Ovary (tissue), 7 donors: ENCODE measurements at regions not wholly inside any gene's neighbourhood (a gene's known extent, or its start where the extent isn't known, plus 50 kb on each side); places are given as distances from the start of the nearest gene placed in this dataset.

ENCODE experiments used
- DNase-seq, 5 donors: peaks; one replicate each; pipeline ENCODE4 v3.0.0-alpha.2; 2019 to 2020
- H3K27ac ChIP-seq, 2 donors: fragments of 200-600 bp; one replicate each; pipeline versions ENCODE4 v1.5.1 to v1.8.0; 2019 to 2022
- H3K27me3 ChIP-seq: fragments of 200-600 bp; one replicate; pipeline ENCODE4 v1.8.0; 2022
- H3K36me3 ChIP-seq: fragments of 200-600 bp; sonication (generic); one replicate; pipeline ENCODE4 v1.5.1; 2019
- H3K4me1 ChIP-seq: one replicate; pipeline ENCODE4 v1.8.1; 2013; ENCODE audit warnings: mild to moderate bottlenecking, moderate library complexity; ENCODE audit not compliant: insufficient read depth
- H3K4me3 ChIP-seq: fragments of 200-600 bp; sonication (generic); one replicate; pipeline ENCODE4 v1.5.1; 2017
- H3K9me3 ChIP-seq, 2 donors: fragments of 200-600 bp in 1 of 2; sonication (generic) in 1 of 2; one replicate each; pipeline versions ENCODE4 v1.5.1 to v1.8.1; 2013 to 2019; ENCODE audit warnings: mild to moderate bottlenecking in 1 of 2, moderate library complexity in 1 of 2
- CTCF ChIP-seq, 3 donors: fragments of 450-650 bp in 2 of 3; fragments of 200-600 bp in 1 of 3; IDR thresholded peaks; one replicate each; pipeline versions ENCODE4 v1.5.1 to v1.8.0; 2016 to 2022; ENCODE audit warnings: antibody characterized with exemption in 3 of 3, mild to moderate bottlenecking in 1 of 3
- EP300 ChIP-seq: sonication (generic); formaldehyde crosslinking; IDR thresholded peaks from one replicate; pipeline ENCODE4 v1.6.1; 2017; ENCODE audit warnings: antibody characterized with exemption
- POLR2A ChIP-seq: fragments of 450-650 bp; IDR thresholded peaks from one replicate; pipeline ENCODE4 v1.6.1; 2017; ENCODE audit warnings: antibody characterized with exemption, mild to moderate bottlenecking, moderate library complexity
- WGBS, 3 donors: extraction: QIAGEN DNeasy Blood & Tissue Kit in 1 of 3; methylation state at CpG; one replicate each; pipeline versions ENCODE4 v1.1.5 to v1.1.7; 2013 to 2017; 5-methylcytosine and 5-hydroxymethylcytosine counted together
- intact Hi-C, 4 donors: fragments of 100-400 bp; cut with DNase I; formaldehyde crosslinking; loops; one replicate each; pipeline versions ENCODE4 v1.11.0 to v1.15.1; 2022 to 2023
- donor health status: DM: no; HTN: no; CAD: no; lungs with moderate emphysema.
- donor health status: DM: no; HTN: no; CAD: no.
- donor health status: Bipolar disorder and iron deficiency.
- donor health status: DM: no; HTN: no; CAD: no.
- donor health status: DM: yes; HTN: yes; CAD: no.

GRCh38 chr7:108805808-108806397 lies 236.2 kb downstream of the DNAJB9 start:
- TF ChIP-seq EP300 (no peak), POLR2A (no peak), CTCF (IDR thresholded peaks at IDR 0.05) (no peak)
- 60 to 70% (median 67%) methylated on average over 6 of the region's 6 CpGs for WGBS, 3 donors
- intact Hi-C loops, result no loop called here
- Histone ChIP-seq H3K36me3 (no peaks in the 10 kb centered on the region), H3K9me3 (no peaks in the 10 kb centered on the region), H3K4me1 (no peaks in the 10 kb centered on the region), H3K4me3 (no peak overlapping the region), H3K27ac (no peak overlapping the region), H3K27me3 (no peaks in the 10 kb centered on the region)
- DNase-seq, result no peak

- TF ChIP-seq POLR2A, result no peak
- WGBS, 3 donors, result 70 to 86% (median 76%) methylated on average over 1 of the region's 1 CpG
- Histone ChIP-seq H3K36me3 (no peaks in the 10 kb centered on the region), H3K4me1 (no peaks in the 10 kb centered on the region), H3K27ac (no peak overlapping the region), H3K4me3 (no peak overlapping the region), H3K27me3 (no peaks in the 10 kb centered on the region), H3K9me3 (no peaks in the 10 kb centered on the region)
- no peak for DNase-seq
- intact Hi-C loops, result no loop called here
These were observed 239.0 kb downstream of the DNAJB9 start for GRCh38 chr7:108808549-108809266.

GRCh38 chr7:108809356-108809755 lies 239.7 kb downstream of the DNAJB9 start:
- TF ChIP-seq POLR2A, result no peak
- Histone ChIP-seq H3K4me1 (no peaks in the 10 kb centered on the region), H3K4me3 (no peak overlapping the region), H3K9me3 (no peaks in the 10 kb centered on the region), H3K27me3 (no peaks in the 10 kb centered on the region), H3K27ac (no peak overlapping the region), H3K36me3 (no peaks in the 10 kb centered on the region)
- intact Hi-C loops, result no loop called here
- 72 to 80% (median 75%) methylated on average over 2 of the region's 2 CpGs for WGBS, 3 donors
- no peak for DNase-seq

- WGBS, 3 donors, result 56 to 61% (median 57%) methylated on average over 2 of the region's 2 CpGs
- no peak overlapping the region for H3K4me3 ChIP-seq
- no peaks in the 10 kb centered on the region for H3K27me3 ChIP-seq
- H3K27ac ChIP-seq, result no peak overlapping the region
- intact Hi-C loops, result no loop called here
- H3K4me1 ChIP-seq, result no peaks in the 10 kb centered on the region
- TF ChIP-seq EP300, result no peak
- TF ChIP-seq CTCF (IDR thresholded peaks at IDR 0.05), result no peak
- no peak for TF ChIP-seq POLR2A
- DNase-seq, result no peak
- H3K9me3 ChIP-seq, result no peaks in the 10 kb centered on the region
- no peaks in the 10 kb centered on the region for H3K36me3 ChIP-seq
These were observed 241.2 kb downstream of the DNAJB9 start for GRCh38 chr7:108810756-108811385.

- Histone ChIP-seq H3K27me3 (no peaks in the 10 kb centered on the region), H3K4me1 (no peaks in the 10 kb centered on the region), H3K36me3 (no peaks in the 10 kb centered on the region), H3K4me3 (no peak overlapping the region), H3K27ac (no peak overlapping the region), H3K9me3 (no peaks in the 10 kb centered on the region)
- no peak for TF ChIP-seq POLR2A
- no peak for TF ChIP-seq EP300
- 83 to 92% (median 90%) methylated on average over 3 of the region's 3 CpGs for WGBS, 3 donors
- no peak for DNase-seq
- intact Hi-C loops, result no loop called here
These were observed 243.8 kb downstream of the DNAJB9 start for GRCh38 chr7:108813251-108814014.
